GM12878 (cell line): ENCODE measurements at regions not wholly inside any gene's neighbourhood (a gene's known extent, or its start where the extent isn't known, plus 50 kb on each side); places are given as distances from the start of the nearest gene placed in this dataset.

ENCODE experiments used
- FOXM1 ChIP-seq: IDR thresholded peaks from 2 replicates; pipeline ENCODE4 v1.6.1; 2012; ENCODE audit warnings: low read depth, mild to moderate bottlenecking, inconsistent platforms, low read length, moderate library complexity
- SIX5 ChIP-seq: IDR thresholded peaks from 2 replicates; pipeline ENCODE4 v1.6.1; 2011; ENCODE audit warnings: mild to moderate bottlenecking, low read depth, low read length, moderate library complexity; ENCODE audit not compliant: severe bottlenecking
- TF ChIP-seq, protein P1 (sequence below), 3 experiments: IDR thresholded peaks in 2 of 3; conservative IDR thresholded peaks in 1 of 3; 2 replicates each; pipeline ENCODE4 v1.5.1; 2011; ENCODE audit warnings: low read depth in 3 of 3, low read length in 3 of 3, mild to moderate bottlenecking in 3 of 3, control low read depth in 2 of 3, moderate library complexity in 2 of 3, inconsistent platforms in 1 of 3, mixed read lengths in 1 of 3; ENCODE audit not compliant: control insufficient read depth in 2 of 3, insufficient read depth in 1 of 3; ENCODE audit errors: extremely low read depth in 1 of 3

DNA sequence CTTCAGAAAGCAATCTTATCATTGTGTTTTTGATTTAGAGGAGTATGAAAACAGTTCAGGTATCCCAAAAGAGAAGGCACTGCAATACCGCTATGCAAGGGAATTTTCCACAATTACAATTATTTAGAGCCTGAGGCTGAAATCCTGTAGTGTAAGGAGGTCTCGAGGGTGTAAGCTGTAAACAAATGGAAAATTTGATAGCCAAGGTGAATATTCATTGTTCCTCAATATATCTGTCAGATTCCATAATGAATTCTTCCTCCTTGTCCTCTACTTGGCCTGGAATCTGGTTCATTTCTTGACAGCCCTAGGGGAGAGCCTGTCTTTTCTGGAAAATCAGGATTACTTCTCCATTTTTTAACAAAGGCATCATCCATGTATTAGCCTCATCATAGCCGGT lies 63.1 kb upstream of the SMARCA2 start:
- TF ChIP-seq, protein P1, sequence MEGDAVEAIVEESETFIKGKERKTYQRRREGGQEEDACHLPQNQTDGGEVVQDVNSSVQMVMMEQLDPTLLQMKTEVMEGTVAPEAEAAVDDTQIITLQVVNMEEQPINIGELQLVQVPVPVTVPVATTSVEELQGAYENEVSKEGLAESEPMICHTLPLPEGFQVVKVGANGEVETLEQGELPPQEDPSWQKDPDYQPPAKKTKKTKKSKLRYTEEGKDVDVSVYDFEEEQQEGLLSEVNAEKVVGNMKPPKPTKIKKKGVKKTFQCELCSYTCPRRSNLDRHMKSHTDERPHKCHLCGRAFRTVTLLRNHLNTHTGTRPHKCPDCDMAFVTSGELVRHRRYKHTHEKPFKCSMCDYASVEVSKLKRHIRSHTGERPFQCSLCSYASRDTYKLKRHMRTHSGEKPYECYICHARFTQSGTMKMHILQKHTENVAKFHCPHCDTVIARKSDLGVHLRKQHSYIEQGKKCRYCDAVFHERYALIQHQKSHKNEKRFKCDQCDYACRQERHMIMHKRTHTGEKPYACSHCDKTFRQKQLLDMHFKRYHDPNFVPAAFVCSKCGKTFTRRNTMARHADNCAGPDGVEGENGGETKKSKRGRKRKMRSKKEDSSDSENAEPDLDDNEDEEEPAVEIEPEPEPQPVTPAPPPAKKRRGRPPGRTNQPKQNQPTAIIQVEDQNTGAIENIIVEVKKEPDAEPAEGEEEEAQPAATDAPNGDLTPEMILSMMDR (IDR thresholded peaks at IDR 0.05 in 2 of 3, conservative IDR thresholded peaks at IDR 0.05 in 1 of 3; ENCODE audit: control insufficient read depth in 2 of 3, extremely low read depth in 1 of 3, insufficient read depth in 1 of 3, low read depth in 3 of 3, low read length in 3 of 3), result no peak
- no peak for TF ChIP-seq FOXM1
- TF ChIP-seq SIX5, result no peak
